ENCODE measurements at regions not wholly inside any gene's neighbourhood (a gene's known extent, or its start where the extent isn't known, plus 50 kb on each side); places are given as distances from the start of the nearest gene placed in this dataset.
"Not testable (repeated sequence)": the region's sequence is repeated elsewhere in the genome, so short reads cannot be mapped to it uniquely, and the experiment has no call there.

GRCh38 chr16:85528528-85529387 lies 84.4 kb upstream of the GSE1 start:
- Histone ChIP-seq H3K36me3 (ENCODE audit: control insufficient read depth, insufficient read depth, low read length) (no peaks in the 10 kb centered on the region), H3K4me3 (replicated peaks; ENCODE audit: low read depth, low read length) (no peak overlapping the region), H3K27me3 (replicated peaks; ENCODE audit: control insufficient read depth, insufficient read depth, low read length) (no peaks in the 10 kb centered on the region)
- TF ChIP-seq CTCF (IDR thresholded peaks at IDR 0.05; ENCODE audit: insufficient read depth, low read length, poor library complexity, severe bottlenecking), result peak; percentile 69
- DNase-seq (ENCODE audit: extremely low read depth, insufficient read length), result peak; percentile 54

- Histone ChIP-seq H3K27me3 (replicated peaks; ENCODE audit: control insufficient read depth, insufficient read depth, low read length) (no peaks in the 10 kb centered on the region), H3K36me3 (ENCODE audit: control insufficient read depth, insufficient read depth, low read length) (no peaks in the 10 kb centered on the region), H3K4me3 (replicated peaks; ENCODE audit: low read depth, low read length) (no peak overlapping the region)
- no peak for TF ChIP-seq CTCF (IDR thresholded peaks at IDR 0.05; ENCODE audit: insufficient read depth, low read length, poor library complexity, severe bottlenecking)
- no peak for DNase-seq (ENCODE audit: extremely low read depth, insufficient read length)
Observed at GRCh38 chr16:85529489-85530369, 83.4 kb upstream of the GSE1 start.

GRCh38 chr16:85530370-85530739 lies 82.8 kb upstream of the GSE1 start:
- no peaks in the 10 kb centered on the region for H3K36me3 ChIP-seq (ENCODE audit: control insufficient read depth, insufficient read depth, low read length)
- H3K27me3 ChIP-seq (replicated peaks; ENCODE audit: control insufficient read depth, insufficient read depth, low read length), result no peaks in the 10 kb centered on the region
- H3K4me3 ChIP-seq (replicated peaks; ENCODE audit: low read depth, low read length), result no peak overlapping the region
- no peak for DNase-seq (ENCODE audit: extremely low read depth, insufficient read length)
- TF ChIP-seq CTCF (IDR thresholded peaks at IDR 0.05; ENCODE audit: insufficient read depth, low read length, poor library complexity, severe bottlenecking), result no peak

GRCh38 chr16:85531516-85531915 lies 81.6 kb upstream of the GSE1 start:
- Histone ChIP-seq H3K4me3 (replicated peaks; ENCODE audit: low read depth, low read length) (no peak overlapping the region), H3K27me3 (replicated peaks; ENCODE audit: control insufficient read depth, insufficient read depth, low read length) (no peaks in the 10 kb centered on the region), H3K36me3 (ENCODE audit: control insufficient read depth, insufficient read depth, low read length) (no peaks in the 10 kb centered on the region)
- TF ChIP-seq CTCF (IDR thresholded peaks at IDR 0.05; ENCODE audit: insufficient read depth, low read length, poor library complexity, severe bottlenecking), result no peak
- DNase-seq (ENCODE audit: extremely low read depth, insufficient read length), result no peak

- no peak overlapping the region for H3K4me3 ChIP-seq (replicated peaks; ENCODE audit: low read depth, low read length)
- TF ChIP-seq CTCF (IDR thresholded peaks at IDR 0.05; ENCODE audit: insufficient read depth, low read length, poor library complexity, severe bottlenecking), result no peak
- H3K27me3 ChIP-seq (replicated peaks; ENCODE audit: control insufficient read depth, insufficient read depth, low read length), result no peaks in the 10 kb centered on the region
- no peaks in the 10 kb centered on the region for H3K36me3 ChIP-seq (ENCODE audit: control insufficient read depth, insufficient read depth, low read length)
- no peak for DNase-seq (ENCODE audit: extremely low read depth, insufficient read length)
Observed at GRCh38 chr16:85532147-85532546, 81.0 kb upstream of the GSE1 start.

GRCh38 chr16:85533593-85533992 lies 79.5 kb upstream of the GSE1 start:
- not testable (repeated sequence) for H3K36me3 ChIP-seq (ENCODE audit: control insufficient read depth, insufficient read depth, low read length); H3K4me3 ChIP-seq (replicated peaks; ENCODE audit: low read depth, low read length); H3K27me3 ChIP-seq (replicated peaks; ENCODE audit: control insufficient read depth, insufficient read depth, low read length); DNase-seq (ENCODE audit: extremely low read depth, insufficient read length)
